H1 (cell line): ENCODE measurements at regions not wholly inside any gene's neighbourhood (a gene's known extent, or its start where the extent isn't known, plus 50 kb on each side); places are given as distances from the start of the nearest gene placed in this dataset.

ENCODE experiments used
- CBX5 ChIP-seq: fragments of 300-800, 300-1000 bp; sonication (generic); IDR thresholded peaks from 2 replicates; pipeline ENCODE4 v1.7.1; 2016; ENCODE audit warnings: antibody characterized with exemption, low read length, low read depth
- EZH2 ChIP-seq: fragments of 200-600 bp; sonication (generic); IDR thresholded peaks from 2 replicates; pipeline ENCODE4 v1.7.1; 2012; ENCODE audit warnings: low read depth, mild to moderate bottlenecking, moderate library complexity, low read length, inconsistent platforms; ENCODE audit not compliant: severe bottlenecking

DNA sequence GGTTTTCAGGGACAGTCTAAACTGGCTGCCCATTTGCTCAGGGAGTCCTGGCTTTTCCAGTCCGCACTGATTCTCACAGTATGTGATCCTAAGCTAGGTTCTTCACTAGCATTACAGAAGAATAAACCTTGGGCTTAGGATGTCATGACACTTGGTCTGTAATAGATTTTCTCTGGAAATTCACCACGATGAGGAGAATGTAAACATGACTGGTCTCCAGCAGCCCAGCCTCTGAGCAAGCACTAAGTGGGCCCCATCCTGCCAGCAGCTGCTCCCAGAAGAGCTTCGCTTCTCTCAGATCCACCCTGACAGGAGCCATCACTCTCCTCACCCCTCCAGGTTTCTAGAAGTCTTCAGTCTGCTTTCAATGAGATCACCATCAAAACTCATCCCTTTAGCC lies 103.7 kb upstream of the ZPBP start (continued):
- no peak for TF ChIP-seq CBX5
- TF ChIP-seq EZH2, result no peak
- TF ChIP-seq, all 59 proteins: peak for 0
